ENCODE measurements at regions not wholly inside any gene's neighbourhood (a gene's known extent, or its start where the extent isn't known, plus 50 kb on each side); places are given as distances from the start of the nearest gene placed in this dataset.

GRCh38 chr5:67694810-67695191, 498.2 kb upstream of the CD180 start:
- no peak for DNase-seq (ENCODE audit: low read depth in 2 of 2)

DNA sequence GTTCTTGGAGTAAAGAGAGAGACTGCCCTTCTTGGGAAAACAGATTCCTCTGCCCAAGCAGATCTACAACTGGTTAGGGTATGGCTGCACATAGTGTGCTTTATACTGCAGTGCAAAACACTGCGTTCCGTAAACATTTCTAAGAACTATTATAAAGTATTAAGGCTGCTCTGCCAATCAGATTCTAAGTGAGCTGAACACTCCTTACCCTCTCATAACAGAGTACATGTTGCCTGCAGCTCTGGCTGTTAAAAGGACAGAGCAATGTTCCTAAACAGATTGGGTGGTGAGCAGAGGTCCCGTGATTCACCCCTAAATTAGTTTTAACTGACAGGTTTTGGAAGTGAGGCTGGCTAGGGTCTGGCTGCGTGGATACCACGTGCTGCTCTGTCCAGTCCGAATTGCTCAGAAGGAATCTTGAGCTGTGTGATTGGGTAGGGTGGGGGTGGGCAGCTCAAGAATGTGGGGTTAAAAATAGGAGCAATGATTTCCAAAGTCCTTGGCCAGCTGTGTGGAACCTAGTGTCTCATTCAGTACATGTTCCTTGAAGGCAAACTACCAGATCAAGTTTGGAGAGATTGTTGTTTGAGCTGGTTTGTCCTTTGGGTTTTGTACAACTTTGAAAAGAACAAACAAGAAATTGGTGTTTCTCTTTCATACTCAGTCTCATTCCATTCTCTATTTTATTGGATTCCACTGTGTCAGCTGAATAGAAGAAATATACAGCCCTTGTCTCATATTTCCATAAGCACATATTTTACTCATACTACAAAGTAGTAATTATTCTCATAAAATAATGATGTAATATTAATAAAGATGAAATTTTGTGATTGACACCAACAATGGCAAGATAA, 497.6 kb upstream of the CD180 start:
- no peak for DNase-seq (ENCODE audit: low read depth in 2 of 2)

GRCh38 chr5:67686746-67687145, 490.1 kb upstream of the CD180 start:
- DNase-seq (ENCODE audit: low read depth in 2 of 2) = no peak

DNA sequence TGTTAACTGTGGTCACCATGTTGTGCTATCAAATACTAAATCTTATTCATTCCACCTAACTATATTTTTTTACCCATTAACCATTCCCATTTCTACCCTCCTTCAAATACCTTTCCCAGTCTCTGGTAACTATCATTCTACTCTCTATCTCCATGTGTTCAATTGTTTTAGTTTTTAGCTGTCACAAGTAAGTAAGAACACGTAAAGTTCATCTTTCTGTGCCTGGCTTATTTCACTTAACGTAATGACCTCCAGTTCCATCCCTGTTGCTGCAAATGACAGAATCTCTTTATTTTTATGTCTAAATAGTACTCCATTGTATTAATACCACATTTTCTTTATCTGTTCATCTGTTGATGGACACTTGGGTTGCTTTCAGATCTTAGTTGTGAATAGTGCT, 485.1 kb upstream of the CD180 start:
- no peak for DNase-seq (ENCODE audit: low read depth in 2 of 2)

DNA sequence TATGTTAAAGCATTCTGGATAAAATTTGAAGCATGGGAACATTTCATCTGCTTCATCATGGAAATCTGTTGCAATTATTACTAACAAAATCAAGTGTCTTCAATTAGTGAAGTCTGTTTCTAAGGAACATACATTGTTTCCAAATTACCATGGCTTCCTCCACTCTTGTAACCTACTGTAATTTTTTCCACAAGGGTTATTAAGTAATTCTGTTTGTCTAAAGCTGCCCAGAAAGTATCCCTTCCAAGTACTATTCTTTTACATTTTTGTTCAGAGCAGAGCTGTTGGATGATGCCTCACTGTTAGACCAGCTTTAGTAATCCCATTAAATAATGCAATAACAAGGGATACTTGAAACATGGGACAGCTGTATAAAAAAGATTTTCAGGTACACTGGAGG, 483.5 kb upstream of the CD180 start:
- no peak for DNase-seq (ENCODE audit: low read depth in 2 of 2)

DNA sequence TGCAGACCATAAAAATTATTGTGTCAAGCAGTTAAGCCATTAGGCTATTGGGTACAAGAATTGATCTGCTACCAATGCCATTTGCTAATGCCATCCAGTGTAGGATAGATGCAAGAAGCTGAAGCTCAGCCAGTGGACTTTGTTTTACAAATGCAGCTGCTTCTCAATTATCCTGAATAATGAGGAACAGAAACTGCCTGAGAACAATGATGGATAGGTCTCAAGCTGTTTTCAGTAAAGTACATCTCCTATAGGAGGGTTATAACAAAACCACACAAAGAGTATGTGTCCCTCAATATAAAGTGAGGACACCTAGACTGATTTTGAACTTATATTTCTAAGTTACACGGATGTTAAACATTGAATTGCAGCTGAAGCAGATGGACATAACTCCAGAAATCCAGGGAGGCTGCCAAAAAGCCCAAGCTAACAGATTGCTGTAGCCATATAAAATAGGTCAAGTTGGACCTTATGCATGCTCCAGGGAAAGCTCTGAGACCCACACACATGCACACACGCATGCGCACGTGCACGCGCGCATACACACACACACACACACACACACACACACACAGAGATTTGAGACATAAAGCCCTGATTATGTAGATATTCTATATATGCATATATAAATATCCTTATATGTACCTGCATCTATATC, 482.7 kb upstream of the CD180 start:
- DNase-seq (ENCODE audit: low read depth in 2 of 2) = no peak

DNA sequence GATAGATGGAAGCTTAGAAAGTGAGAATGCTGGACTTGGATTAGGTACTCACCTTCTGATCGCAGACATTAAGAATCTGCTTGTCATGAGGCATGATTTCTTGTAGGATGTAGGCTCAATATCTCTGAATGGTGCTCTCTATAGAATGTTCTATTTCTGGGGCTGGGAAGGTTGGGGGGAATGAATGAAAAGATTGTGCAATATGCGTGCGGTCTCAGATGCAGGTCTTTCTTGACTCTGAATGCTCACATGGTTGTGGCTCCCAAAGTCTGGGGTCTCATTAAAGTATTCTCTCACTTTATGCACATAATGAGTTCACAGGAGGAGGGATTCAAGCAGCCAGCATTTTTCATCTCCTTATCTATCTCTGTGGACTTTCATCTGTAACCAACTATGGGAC, 482.0 kb upstream of the CD180 start:
- no peak for DNase-seq (ENCODE audit: low read depth in 2 of 2)

DNA sequence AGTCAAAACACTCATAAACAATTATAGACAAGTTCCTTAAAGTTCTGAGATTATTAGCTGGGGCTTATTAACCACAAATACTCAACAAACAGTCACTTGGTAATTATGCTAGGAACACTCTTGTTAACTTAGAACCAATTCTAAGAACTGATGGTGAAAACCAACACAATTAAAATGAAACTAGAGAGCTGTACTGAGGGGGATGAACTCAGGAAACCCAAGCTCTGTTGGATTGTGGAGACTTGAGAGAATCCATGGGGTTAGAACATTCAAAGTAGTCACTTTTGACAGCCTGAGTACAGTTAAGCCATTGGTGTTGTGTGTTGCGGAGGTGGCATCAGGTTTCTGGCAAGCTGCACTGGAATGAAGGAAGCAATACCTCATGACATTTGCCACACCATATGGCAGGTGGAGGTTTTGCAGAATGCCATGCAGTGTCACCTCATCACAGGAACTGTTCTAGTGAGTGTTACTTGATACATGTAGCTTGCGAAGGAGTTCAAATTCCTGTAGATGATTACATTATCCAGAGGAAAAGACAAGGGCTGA, 480.9 kb upstream of the CD180 start:
- DNase-seq (ENCODE audit: low read depth in 2 of 2) = no peak

GRCh38 chr5:67676863-67677262, 480.3 kb upstream of the CD180 start:
- no peak for DNase-seq (ENCODE audit: low read depth in 2 of 2)

DNA sequence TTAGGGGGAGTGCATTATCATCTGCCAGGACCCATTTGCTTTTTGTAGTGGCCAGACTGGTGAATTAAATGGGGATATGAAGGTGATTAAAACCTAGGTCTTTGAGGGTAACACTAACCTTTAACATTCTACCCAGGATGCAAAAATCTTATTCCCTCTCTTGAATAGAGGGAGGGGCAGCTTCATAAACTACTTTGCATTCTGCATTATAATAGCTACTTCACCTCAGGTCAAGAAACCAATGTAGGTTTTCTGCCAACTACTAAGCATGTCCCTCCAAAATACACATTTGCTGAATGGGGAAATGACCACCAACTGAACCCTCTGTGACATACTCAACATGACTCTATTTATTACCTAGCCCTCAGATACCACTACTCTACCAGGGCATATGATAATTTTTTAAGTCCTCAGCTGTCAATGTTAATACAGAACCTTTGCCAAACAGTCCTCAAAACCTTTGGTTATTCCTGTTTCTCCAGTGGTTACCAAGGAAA, 477.6 kb upstream of the CD180 start:
- no peak for DNase-seq (ENCODE audit: low read depth in 2 of 2)

GRCh38 chr5:67673618-67674017, 477.0 kb upstream of the CD180 start:
- no peak for DNase-seq (ENCODE audit: low read depth in 2 of 2)

DNA sequence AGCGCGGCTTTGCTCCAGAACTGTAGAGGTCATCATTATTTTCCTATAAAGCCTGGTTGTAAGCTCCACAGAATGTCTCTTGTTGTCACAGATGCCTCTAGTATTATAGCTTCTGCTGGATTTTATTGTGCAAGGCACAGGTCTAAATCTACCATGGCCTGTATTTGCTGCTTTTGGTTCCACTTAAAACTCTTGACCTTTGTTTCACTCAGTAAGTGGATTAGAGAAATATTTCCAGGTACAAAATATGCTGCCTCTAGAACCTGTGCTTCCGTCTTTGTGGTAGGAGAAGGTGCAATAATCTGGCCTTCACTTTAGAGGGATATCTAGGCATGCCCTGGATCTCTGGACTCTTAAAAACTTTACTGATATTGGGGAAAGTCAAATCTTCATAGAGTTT, 476.6 kb upstream of the CD180 start:
- DNase-seq (ENCODE audit: low read depth in 2 of 2) = no peak

- no peak for DNase-seq (ENCODE audit: low read depth in 2 of 2)
Observed at GRCh38 chr5:67672636-67673035, 476.0 kb upstream of the CD180 start.

GRCh38 chr5:67669916-67670315, 473.3 kb upstream of the CD180 start:
- DNase-seq (ENCODE audit: low read depth in 2 of 2) = no peak

- DNase-seq (ENCODE audit: low read depth in 2 of 2) = no peak
Observed at GRCh38 chr5:67660149-67660548, 463.6 kb upstream of the CD180 start.

- DNase-seq (ENCODE audit: low read depth in 2 of 2) = no peak
Observed at GRCh38 chr5:67659288-67659687, 462.7 kb upstream of the CD180 start.

GRCh38 chr5:67657055-67657454, 460.5 kb upstream of the CD180 start:
- DNase-seq (ENCODE audit: low read depth in 2 of 2) = no peak

- no peak for DNase-seq (ENCODE audit: low read depth in 2 of 2)
Observed at GRCh38 chr5:67652201-67652600, 455.6 kb upstream of the CD180 start.

DNA sequence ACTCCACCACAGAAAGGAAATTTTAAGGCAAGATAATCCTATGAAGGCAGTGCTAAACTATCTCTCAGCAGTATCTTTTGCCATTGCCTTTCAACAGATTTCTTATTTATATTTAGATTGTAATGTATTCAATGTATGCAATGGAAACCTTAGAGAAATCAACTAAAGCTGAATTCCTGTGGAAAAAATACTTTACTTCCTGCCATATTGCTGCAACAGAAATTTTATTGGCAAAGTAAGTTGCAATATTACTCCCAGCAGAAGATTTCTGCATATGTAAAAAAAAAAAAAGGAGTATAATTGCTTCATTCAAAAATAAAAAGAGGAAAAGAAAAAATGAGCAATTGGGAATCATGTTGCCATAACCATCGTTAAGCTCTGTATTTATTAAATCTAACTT, 454.6 kb upstream of the CD180 start:
- DNase-seq (ENCODE audit: low read depth in 2 of 2) = no peak

DNA sequence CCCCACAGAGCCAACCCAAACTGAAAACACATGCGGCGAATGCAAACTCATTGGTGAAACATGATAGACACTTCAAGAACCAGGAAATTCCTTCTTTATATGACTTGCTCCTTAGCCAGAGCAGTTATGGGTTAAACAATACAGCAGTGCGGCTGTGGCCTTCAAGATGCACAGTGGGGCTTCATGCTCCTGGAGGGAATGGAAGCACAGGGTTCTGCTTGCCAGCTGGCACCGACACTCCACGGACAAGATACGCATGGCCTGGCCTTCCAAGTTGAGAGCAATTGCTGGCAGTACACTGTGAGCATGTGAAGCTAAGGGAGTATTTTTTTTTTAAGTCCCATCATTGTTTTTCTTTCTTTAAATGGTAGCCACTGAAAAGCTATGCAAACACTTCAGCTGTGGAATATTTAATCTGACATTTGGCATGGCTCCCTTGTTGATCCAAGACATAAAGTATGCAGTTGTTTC, 451.6 kb upstream of the CD180 start:
- no peak for DNase-seq (ENCODE audit: low read depth in 2 of 2)

- no peak for DNase-seq (ENCODE audit: low read depth in 2 of 2)
Observed at GRCh38 chr5:67647772-67648171, 451.2 kb upstream of the CD180 start.

GRCh38 chr5:67644221-67644920, 447.8 kb upstream of the CD180 start:
- no peak for DNase-seq (ENCODE audit: low read depth in 2 of 2)
